GM18498 (cell line): ENCODE measurements at regions not wholly inside any gene's neighbourhood (a gene's known extent, or its start where the extent isn't known, plus 50 kb on each side); places are given as distances from the start of the nearest gene placed in this dataset.

Experiments used
- ATAC-seq: cut with Tn5 transposase; IDR thresholded peaks from one replicate; pipeline ENCODE4 v1.9.1; 2021; ENCODE audit warnings: mild to moderate bottlenecking, moderate library complexity; ENCODE audit not compliant: unreplicated experiment

- ATAC-seq, result no peak
These were observed 59.4 kb upstream of the BASP1 start for GRCh38 chr5:17157916-17158529.

DNA sequence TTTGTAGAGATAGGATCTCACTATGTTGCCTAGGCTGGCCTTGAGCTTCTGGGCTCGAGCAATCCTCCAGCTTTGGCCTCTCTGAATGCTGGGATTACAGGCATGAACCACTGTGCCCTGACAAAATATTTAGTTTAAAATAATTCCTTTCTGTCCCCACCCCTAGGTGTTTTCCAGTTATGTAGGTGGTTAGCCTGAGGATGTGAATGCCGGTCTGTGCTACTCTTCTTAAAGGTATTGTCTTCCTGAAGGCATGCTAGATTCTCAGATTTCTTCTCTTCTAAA lies 56.7 kb upstream of the BASP1 start:
- no peak for ATAC-seq

DNA sequence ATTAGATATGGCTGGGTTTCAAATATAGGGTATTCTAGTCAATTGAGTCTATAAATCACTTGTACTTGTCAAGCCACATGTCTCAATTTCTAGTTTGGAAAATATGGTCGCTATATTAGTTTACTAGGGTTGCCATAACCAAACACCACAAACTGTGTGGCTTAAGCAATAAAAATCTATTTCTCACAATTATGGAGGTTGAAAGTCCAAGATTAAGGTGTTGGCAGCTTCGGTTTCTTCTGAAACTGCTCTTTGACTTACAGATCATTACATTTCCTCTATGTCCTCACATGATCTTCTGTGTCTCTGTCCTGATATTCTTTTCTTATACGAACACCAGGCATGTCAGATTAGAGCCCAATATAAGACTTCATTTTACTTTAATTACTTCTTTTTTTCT lies 55.8 kb upstream of the BASP1 start:
- ATAC-seq, result no peak

DNA sequence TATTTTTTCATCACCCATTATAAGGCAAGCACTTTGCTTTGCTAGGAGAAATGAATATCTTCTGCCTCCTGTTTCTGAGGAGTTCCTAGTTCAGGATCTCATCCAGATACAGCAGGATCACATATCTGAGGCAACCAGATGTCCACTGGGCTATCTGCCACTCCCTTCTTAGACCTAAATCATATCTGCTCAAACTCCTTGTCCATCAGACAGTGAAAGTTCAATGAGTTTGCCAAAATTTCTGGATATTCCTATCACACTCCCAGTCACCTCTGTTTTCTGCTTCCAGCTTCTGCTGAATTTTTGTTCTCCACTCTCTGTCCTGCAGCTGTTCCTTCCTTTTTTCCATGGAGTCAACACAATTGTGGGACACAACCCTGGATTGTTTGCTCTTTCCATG lies 54.2 kb upstream of the BASP1 start:
- ATAC-seq, result no peak

- no peak for ATAC-seq
These were observed 50.1 kb upstream of the BASP1 start for GRCh38 chr5:17167171-17167891.
